GM12875 (cell line): ENCODE measurements at regions not wholly inside any gene's neighbourhood (a gene's known extent, or its start where the extent isn't known, plus 50 kb on each side); places are given as distances from the start of the nearest gene placed in this dataset.
"Not testable (repeated sequence)": the region's sequence is repeated elsewhere in the genome, so short reads cannot be mapped to it uniquely, and the experiment has no call there.

ENCODE experiments used
- H3K4me3 ChIP-seq: one replicate; pipeline ENCODE4 v1.5.1; 2011; ENCODE audit warnings: low read depth, low read length, control low read depth
- CTCF ChIP-seq: IDR thresholded peaks from 2 replicates; pipeline ENCODE4 v1.5.1; 2011; ENCODE audit warnings: low read depth, mild to moderate bottlenecking, control low read depth, inconsistent platforms, low read length, moderate library complexity, borderline replicate concordance; ENCODE audit not compliant: insufficient read depth

DNA sequence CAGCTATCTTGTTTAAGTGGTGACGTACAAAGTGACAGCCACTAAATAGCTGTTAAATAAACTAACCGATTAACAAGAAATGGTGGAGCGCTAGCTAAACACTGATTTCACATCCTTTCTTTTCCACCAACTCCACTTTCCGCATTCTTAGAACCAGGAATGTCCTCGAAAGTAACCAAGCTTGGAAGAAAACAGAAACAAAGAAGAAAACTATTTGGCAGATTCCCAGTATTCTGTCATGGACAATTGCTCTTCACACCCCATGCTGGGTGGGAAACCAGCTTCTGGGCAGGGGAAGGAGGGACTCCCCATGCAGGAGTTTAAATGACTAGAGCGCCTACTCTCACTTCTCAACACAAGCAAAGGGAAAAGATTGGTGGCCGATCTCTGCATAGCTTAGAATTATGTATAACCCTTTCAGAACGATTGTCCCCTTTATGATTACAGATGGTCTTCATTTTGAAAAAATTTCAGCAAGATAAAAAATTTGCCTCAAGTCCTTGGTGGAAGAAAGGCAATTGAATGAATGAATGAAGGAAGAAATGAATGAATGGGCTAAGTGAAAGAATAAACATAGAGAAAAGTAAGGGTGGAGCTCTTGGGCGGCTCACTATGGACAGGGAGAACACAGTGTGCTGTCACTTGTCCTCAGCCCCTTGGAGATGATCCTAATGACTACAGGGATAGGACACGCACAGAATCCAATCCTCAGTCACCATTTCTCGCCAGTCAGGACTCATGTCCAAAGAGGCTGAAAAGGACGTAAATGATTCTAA is 148.7 kb upstream of the NEDD9 start:
- no peak for TF ChIP-seq CTCF
- H3K4me3 ChIP-seq, result peak overlapping the region; percentile 49

DNA sequence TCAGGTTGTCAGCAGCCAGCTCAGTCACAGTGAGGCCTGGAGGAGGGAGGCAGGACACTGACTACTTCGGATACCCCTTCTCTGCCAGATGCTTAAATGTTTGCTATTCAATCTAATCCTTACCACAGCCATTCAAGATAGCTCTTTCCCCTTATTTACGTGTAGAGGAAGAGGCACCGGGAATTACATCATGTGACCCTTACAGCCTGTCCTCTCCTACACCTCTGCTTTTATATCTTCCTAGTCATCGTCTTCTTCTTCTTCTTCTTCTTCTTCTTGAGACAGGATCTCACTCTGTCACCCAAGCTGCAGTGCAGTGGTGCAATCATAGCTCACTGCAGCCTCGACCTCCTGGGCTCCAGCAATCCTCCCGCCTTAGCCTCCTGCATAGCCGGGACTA is 148.1 kb upstream of the NEDD9 start:
- no peak for TF ChIP-seq CTCF
- H3K4me3 ChIP-seq, result no peak overlapping the region

GRCh38 chr6:11379805-11380204 is 147.3 kb upstream of the NEDD9 start:
- TF ChIP-seq CTCF, result no peak
- H3K4me3 ChIP-seq, result no peak overlapping the region

DNA sequence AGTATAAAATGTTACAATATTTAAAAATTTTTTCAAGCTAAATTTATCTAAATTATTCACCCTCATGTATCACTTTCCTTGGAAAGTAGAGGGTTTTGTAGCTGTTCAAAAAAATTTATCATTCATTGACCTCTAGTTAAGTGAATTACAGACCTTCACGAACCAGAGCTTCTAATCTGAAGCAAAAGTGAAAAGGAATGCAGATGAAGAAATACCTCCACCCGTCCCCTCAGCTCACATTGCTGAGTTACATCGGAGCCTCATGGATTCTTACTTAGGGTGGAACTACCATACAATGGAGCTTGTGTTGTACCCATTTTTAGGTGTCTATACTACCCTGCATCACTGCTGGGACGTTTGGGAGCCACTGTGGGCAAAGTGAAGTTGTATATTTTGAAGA is 146.2 kb upstream of the NEDD9 start:
- no peak overlapping the region for H3K4me3 ChIP-seq
- TF ChIP-seq CTCF, result no peak

- H3K4me3 ChIP-seq, result no peak overlapping the region
Observed at GRCh38 chr6:11374036-11375010, 141.9 kb upstream of the NEDD9 start.

DNA sequence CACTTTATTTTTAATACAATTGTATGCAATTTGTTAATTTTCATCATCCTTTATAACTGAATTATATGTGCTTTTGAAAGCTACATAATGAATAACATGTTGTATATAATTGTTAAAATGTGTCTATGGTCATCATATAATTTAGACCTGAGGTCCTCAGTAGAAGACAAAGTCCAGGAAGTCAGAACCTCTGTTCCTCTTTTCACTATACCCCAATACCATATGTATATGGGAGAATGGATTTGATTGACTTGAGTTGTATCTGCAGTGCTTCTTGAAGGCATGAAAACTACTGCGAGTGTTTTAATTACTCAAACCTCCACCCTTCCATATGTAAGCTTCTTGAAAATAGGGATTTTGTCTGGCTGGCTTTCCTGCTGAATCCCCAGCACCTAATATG is 140.7 kb upstream of the NEDD9 start:
- TF ChIP-seq CTCF, result no peak

More at GRCh38 chr6:11374036-11375010, 141.9 kb upstream of the NEDD9 start:
- no peak for TF ChIP-seq CTCF

GRCh38 chr6:11372186-11372790 is 139.8 kb upstream of the NEDD9 start:
- not testable (repeated sequence) for H3K4me3 ChIP-seq

More for the DNA sequence above, 140.7 kb upstream of the NEDD9 start:
- no peak overlapping the region for H3K4me3 ChIP-seq
